ENCODE measurements at regions not wholly inside any gene's neighbourhood (a gene's known extent, or its start where the extent isn't known, plus 50 kb on each side); places are given as distances from the start of the nearest gene placed in this dataset.

DNA sequence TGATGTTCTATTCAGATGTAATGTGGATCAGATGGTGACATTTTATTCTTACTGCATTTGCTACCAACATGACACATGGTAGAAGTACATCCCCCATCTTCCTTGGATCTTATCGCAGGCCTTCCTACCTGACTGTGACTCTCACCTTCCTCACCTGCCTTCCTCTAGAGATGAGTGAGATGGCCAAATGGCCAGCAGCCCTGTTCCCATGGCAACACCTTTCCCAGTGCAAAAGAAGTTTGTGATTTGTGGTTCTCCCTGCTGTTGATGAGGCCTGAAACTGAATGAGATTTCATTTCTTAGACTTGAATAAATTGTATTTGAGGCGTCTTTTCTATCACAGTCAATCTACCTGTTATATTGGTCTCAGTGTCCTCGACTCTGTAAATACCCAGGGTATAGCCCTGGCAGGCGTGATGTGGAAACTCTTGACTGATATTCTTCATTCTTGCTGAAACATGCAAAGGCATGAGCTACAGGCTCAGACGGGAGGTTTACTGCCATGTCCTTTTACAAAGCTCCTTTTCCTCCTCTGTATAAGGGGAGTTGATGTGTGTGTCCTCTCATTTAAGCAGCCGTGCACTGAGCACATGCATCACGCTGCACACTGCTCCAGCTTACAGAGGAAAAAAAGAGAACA lies 440.7 kb upstream of the AKR1E2 start:
- no peak for DNase-seq (ENCODE audit: low read depth)

DNA sequence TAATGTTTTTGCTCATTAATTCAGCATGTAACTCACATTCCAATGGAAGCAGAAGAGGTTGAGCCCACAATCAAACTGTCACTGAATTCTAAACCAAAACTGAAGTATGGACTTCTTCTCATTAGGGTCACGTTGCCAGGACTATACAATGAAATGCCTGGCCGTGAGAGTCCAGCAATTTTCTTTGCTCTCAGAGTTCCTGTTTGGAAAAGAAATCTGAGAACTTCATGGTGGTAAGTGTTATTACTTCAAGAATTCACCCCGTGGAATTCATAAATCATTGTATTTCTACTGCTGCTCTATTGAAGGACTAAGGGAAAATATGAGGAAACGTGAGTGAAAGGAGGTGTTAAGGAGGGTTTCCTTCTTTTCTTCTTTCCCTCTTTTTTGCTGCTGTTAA lies 441.8 kb upstream of the AKR1E2 start:
- DNase-seq (ENCODE audit: low read depth): no peak

DNA sequence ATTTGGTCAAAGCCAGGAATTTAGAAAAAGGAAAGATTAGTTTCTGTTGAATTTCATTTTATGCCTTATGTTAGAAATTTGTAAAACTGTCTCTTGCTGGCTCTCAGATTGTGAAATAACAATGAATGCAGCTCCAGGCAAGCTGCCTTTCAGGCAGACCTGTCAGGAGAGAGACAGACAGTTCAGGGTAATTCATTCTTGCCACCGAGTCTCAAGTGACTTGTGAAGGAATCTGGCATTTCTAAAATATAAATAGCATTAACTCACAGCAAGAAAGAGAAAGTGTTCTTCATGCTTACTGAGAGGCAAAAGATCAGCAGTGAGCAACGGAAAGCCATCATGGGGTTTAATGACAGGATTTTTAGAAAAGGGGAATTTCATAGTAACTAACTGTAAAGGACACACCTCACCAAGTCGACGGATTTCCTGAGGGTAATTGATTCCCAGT lies 442.3 kb upstream of the AKR1E2 start:
- no peak for DNase-seq (ENCODE audit: low read depth)

DNA sequence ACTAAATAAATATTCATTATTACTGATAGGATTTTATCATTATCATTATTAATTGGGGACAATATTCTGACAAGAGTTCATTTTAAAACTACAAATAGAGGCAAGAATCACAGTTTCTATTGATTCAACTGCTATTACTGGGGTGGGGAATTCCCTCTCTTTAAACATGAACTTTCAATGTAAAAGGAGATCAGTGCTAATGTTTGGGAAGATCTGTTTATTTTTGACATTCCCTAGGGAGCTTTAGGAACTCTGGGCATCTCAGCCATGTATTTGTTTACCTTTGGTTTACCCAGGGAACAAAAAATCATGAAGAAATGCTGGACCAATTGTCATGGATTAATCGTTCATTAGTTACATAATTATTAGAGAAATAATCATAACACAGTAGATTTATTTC lies 443.2 kb upstream of the AKR1E2 start:
- no peak for DNase-seq (ENCODE audit: low read depth)

DNA sequence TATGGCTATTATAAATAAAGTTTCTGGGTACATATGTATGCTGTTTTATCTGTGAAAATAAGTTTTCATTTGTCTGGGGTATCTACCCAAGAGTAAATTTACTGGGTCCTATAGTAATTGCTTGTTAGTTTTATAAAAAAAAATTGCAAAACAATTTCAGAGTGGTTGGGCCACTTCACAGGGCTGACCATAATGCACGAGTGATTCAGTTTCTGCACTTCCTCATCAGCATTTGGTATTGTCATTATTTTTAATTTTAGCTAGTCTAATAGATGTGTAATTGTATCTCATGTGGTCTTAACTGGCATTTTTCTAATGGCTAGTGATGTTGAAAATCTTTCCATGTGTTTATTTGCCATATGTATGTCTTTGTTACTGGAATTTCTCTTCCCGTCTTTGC lies 452.4 kb upstream of the AKR1E2 start:
- DNase-seq (ENCODE audit: low read depth): no peak

DNA sequence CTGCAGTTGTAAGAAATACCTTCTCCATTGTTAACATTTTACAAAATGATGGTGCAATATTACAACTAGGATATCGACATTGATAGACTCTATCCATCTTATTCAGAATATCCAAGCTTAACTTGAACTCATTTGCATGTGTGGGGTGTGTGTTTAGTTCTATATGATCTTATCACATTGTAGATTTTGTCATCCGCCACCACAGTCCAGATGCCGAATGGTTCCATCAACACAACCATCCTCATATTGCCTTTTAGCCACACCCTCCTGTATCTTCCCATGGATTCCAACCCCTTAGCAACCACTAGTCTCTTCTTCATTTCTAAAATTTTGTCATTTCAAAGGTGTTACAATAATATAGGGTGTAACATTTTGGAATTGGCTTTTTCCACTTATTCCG lies 452.9 kb upstream of the AKR1E2 start:
- no peak for DNase-seq (ENCODE audit: low read depth)

DNA sequence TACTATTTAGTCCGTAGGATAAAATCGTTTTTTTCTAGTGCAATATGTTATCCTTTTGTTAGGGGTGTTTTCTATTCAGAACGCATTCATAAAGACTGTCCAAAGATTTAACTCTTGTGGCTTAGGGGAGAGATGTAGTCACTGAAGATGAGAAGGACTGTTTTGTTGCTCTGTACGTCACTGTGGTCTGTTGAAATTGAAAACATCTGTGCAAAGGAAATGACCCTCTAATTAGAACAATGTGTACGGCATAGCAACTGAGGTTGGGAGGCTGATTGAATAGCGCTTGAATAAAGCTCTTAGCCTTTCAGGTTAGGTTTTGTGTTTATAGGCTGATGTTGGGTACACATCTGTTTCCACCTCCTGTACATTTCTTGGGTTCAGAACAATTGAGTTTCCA lies 453.4 kb upstream of the AKR1E2 start:
- no peak for DNase-seq (ENCODE audit: low read depth)

DNA sequence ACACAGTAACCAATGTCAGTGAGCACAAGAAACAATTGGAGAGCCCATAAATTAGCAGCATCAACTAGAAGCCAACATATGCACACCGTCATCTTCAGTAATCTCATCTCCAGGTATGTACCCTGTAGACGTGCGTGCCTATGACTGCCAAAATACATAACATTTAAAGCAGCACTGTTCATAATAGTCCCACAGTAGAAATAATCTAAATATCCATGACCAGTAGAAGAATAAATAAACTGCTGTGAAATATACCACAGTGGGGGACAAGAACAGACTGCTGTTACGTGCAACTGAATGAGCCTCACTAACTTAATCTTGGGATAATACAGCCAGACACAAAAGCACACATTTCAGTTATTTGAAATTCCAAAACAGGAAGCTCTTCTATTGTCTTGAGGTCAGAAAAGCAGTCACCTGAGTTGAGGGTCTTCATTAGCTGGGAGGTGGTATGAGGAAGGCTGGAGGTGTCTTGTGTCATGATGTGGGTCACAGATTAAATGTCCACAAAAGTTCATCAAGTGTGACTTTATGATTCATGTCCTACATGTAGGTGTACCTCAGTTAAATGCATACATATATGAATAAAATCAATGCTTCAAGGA lies 454.2 kb upstream of the AKR1E2 start:
- DNase-seq (ENCODE audit: low read depth): no peak

DNA sequence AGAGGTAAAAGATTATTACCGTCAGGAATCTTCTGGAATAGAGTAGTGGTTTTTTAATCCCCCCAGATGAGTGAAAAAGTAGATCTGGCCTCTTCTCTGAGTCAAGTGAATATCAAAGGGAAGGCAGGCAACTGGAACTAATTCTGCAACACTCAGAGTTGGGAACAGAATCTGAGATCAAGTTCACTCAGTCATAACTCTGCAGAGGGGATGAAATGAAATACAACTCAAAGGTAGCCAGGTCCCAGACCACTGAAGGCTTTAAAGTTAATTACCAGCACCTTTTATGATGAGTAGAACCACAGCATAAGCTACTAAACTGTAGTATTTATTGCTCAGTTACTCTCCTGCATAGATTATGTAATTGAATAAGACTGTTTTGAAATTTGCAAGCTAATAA lies 455.6 kb upstream of the AKR1E2 start:
- no peak for DNase-seq (ENCODE audit: low read depth)

DNA sequence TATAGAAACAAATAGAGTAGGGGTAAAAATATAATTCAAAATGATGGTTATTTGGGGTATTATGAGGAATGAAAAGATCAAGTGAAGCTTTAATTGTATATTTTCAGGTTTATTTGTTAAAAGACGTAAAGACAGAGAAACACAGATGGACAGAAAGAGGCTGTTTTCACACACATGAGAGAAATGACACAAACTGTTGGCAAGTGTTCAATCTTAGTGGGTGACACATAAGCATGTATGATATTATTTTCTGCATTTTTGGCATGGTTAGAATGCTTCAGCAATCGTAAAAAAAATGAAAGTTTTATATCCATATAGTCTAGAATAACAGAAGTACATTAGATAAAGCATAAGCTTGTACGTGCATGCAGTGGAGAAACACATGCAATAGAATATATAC lies 464.4 kb upstream of the AKR1E2 start:
- DNase-seq (ENCODE audit: low read depth): no peak

DNA sequence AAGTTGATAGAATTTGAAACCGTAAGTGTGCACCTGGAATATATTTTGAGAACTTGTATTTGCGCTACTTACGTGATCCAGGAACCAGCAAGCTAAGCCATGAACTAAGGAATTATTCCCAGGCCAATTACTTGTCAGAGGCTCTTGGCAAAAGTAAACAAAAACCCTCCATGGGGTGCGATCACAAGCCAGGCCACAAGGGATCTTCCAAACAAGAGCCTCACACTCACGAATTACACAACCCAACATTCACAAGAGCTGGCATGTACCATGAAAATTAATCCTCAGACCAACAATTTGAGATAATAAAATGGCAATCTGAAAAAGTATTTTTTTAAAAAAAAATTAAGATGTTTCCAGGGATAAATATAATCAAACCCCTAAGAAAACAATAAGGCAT lies 467.0 kb upstream of the AKR1E2 start:
- DNase-seq (ENCODE audit: low read depth): no peak

DNA sequence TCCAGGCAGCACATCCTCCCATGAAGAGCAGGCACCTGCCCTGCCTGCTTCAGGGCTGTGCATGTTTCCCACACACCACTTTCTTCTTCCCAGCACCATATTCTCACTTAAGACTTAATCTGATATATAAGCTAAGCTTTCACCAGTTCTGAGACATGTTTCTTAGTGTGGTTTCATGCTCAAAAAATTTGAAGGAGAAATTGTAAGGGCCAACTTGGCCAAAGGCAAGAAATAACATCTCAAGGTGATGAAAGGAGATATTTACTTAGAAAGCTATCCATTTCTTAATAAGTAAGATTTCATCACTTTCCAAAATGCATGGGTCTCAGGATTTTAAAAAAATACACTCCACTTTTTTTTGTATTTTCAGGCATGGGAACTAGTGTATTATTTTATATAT lies 468.1 kb upstream of the AKR1E2 start:
- DNase-seq (ENCODE audit: low read depth): no peak

DNA sequence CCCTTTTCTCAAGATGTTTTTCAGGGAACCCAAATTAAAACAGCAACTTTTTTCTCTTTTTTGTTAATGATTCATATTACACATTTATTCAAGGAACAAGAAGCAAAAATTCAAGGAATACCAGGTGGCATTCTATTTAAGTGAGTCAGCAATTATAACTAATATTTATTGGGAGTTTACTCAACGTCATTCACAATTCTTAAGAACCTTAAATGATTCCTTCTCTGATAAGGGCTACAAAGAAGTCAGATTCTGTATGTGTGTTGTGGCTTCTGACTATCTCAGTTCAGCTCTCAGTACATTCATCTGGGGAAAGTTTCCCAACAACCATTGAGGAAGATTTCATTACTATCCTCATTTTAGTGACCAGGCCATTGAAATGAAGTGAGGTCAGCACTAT lies 470.7 kb upstream of the AKR1E2 start:
- no peak for DNase-seq (ENCODE audit: low read depth)

DNA sequence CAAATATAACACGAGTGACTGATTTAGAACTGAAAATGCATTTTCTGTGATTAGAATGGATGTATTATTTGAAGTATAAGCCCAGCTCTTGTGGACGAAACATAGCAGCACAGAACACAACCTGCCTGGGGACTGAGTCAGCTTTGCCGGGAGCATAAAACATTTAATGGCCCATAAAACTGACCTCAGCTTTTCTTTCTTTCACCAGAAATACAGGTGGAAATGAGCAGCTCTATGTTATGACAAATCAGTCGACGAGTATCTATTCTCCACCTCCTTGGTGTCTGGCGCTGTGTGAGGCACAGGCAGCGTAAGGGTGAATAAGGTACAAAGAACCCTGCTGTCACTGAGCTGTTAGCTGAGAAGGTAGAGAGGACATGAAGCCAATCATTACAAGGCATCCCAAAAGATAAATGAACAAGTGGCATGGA lies 471.6 kb upstream of the AKR1E2 start:
- no peak for DNase-seq (ENCODE audit: low read depth)

DNA sequence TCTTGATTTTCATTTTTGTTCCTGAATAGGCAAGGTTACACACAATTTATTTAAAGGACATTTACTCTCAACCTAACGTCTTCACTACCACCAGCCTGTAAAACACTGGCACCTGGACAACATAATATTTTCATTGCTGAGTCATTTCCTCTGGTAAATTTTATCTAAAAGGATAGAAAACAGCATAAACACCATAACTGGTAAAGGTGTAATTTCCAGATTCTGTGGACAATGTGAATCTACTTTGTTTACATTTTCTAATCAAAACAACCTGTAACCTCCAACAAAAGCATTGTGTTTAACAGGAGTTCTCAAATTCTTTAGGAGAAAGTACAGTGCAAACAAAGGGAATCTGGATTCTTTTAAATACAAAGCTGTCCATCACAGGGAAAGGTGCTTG lies 472.0 kb upstream of the AKR1E2 start:
- DNase-seq (ENCODE audit: low read depth): no peak

DNA sequence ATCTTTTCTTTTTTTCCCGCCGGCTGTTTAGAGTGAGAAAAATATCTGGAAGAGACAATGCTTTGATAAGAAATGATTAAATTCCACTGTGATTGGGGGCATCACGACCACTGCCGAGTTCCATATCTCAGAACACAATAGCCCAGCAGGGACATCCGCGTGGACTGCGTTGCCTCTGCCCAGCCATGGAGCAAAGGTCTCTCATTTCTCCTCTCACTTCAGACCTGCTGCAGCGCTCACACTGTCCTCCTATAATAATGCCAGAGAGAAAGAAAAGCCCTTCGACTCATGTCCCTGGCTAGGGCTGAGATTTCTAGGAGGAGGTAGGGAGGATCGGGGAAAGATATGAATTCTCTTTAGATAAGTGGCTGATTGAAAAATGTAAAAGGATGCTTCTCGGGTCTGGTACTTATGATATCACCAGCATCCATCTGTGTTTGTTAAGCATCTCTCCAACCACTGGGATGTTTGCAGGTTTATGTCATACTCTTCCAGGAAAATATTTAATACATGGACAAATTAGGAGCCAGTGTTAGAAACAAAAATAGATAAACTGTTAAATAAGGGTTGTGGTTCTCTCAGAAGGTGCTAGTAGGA lies 472.9 kb upstream of the AKR1E2 start:
- no peak for DNase-seq (ENCODE audit: low read depth)

DNA sequence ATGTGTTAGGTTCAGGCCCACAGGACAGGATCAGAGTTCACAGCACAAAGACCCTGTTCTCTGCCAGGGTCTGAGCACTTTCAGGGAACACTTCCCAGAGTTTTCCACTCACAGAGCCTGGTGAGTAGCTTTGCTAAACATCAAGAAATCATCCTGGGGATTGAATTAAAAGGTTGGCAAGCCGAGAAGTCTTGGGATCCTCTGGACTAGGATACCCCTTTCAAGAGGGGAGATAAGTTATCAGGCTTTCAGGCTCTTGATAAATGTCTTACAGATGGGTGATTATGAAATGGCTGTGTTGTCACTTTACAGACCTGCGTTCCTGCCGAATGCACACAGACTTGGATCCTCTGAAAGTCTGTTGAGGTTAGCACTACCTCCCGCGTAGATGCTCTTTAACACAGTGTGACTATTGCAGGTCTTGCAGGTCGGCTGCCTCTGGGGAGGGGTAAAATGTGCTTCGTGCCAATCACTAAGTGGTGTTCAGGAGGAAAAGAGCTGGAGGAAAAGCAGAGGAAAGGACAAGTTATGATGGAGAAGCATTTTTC lies 473.5 kb upstream of the AKR1E2 start:
- DNase-seq (ENCODE audit: low read depth): no peak

DNA sequence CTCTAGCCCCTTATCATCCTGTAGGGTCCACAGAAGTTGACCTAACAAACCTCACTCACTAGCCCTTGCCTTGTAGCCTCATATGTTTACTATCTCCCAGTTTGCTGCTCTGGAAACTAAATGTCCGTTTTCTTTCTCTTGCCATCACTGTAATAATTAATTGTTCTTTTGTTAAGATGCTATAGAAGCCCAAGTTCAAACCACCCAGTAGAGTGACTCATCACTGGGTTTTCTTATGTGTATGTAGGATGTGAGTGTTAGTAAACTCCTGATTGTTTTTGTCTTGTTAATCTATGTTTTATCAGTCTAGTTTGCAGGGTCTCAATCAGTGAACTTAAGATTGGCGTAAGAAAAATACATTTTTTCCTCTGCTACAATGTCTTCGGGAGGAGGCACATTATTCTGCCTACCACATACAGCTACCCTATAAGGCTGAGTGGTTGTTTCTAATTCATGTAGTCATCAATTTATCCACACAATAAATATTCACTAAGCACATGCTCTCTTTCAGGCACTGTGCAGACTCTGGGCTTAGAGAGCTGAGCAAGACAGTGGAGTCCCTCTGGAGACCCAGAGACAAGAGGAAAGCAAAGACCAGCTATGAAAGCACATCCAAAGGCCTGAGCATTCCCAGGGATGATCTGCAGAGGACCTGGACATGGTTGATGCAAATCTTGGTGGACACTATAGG lies 474.1 kb upstream of the AKR1E2 start:
- no peak for DNase-seq (ENCODE audit: low read depth)

DNA sequence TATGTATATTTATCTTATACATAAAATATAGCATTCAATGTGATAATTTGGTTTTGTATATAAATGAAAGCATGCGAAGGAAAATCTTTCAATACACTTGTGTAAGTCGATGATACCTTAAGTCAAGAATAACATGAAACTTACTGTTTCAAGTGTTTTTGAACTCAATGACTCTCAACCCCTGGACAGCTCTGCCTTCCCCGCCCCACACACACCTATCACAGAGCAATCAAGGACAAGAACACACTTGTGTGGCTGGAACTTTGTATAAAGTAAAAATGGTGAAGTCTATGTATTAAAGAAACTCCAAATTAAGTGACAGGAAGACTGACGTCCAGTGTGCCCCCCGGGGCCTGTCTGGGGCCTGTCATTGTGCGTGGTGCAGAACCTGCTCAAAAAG lies 478.6 kb upstream of the AKR1E2 start:
- DNase-seq (ENCODE audit: low read depth): no peak

DNA sequence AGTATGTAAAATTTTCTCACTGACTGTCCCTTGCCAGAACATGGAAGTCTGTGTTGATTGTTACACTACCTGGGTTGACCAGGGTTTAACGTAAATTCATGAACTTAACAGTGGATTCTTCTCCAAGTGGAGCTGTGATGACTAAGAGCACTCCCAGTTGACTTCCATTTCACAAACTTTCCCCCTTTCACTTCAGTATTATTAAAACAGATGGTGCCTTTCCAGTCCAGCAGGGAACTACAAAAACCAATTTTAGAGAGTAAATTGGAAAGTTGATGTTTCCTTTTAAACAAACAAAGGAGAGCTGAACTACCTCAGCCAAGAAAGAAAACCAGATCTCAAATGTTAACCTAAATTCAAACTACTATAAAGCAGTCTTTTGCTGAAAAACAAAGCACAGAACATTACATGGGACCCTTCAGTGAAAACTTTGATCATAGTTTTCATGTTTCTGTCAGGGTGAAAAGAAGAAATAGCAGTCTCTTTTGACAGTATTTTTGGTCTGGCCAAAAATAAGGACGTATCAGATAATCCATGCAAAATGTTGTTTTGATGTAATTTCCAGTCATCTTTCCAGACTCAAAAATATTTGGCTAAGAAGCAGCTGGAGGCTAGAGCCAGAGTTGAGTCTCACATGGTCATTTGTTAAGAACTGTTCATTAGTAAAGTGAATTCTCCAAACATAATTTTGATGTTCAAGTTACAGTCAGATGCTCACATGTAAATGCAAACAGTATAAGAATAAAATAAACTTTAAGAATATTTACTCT lies 479.9 kb upstream of the AKR1E2 start:
- no peak for DNase-seq (ENCODE audit: low read depth)

DNA sequence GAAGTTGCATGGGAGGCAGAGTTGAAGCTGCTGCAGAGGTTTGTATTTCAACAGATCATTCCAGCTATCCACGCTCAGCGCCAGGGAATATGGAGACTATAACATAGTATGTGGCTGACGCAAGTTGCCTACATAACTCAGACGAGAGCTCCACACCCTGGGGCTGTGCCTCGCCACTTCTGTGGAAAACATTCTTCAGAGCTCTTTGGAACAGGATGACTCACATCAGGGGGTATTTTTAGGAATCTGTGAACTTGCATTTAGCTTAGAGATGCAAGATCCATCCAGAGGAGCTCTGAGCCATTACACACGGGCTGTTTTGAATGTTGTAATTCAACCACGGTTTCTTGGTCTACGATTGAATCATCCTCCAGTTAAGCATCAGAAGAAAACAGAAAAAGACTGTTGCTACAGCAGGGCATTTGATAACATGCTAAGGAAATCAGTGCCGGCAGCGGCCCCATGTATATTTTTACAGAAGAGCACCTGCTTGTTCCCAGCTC lies 481.5 kb upstream of the AKR1E2 start:
- peak; percentile 16 for DNase-seq (ENCODE audit: low read depth)

DNA sequence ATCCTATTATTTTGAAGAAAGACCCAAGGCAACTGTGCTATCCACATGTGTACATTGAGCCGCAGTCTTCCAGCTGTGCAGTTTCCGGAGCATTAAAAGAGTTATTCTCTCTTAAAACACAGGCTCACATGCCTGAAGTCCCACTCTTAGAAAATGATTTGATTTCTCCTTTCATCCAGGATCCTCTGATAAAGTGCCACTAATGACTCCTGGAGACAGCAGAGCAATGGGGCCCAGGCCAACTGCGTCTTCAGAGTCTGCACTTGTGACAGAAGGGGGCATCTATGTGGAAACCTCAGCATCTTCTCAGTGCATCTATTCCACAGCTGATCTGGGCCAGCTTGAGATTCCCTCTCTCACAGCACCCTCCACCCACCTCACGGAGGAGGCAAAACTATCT lies 482.1 kb upstream of the AKR1E2 start:
- DNase-seq (ENCODE audit: low read depth): no peak

All from stimulated activated CD4-positive, alpha-beta T cell treated with anti-CD3 and anti-CD28 coated beads, Interleukin-2, amount 100 ng/mL, for 4 hours (primary cell).